OCI-LY7 (cell line): ENCODE measurements at regions not wholly inside any gene's neighbourhood (a gene's known extent, or its start where the extent isn't known, plus 50 kb on each side); places are given as distances from the start of the nearest gene placed in this dataset.

Experiments
- BruUV-seq: library from RNA; stranded (reverse); fragments of 400-500 nt; replicated peaks from 2 replicates; lab custom pipeline; 2021; lab: Mats Ljungman, UMichigan
- CTCF ChIA-PET: fragments of 300-600 bp; sonication (Branson Sonifier 250); formaldehyde crosslinking; loops from one replicate; lab custom pipeline; 2022; ENCODE audit warnings: antibody characterized with exemption; ENCODE audit not compliant: unreplicated experiment; lab: Charles Lee
- POLR2A ChIA-PET: fragments of 300-600 bp; sonication (Branson Sonifier 250); formaldehyde crosslinking; loops from one replicate; lab custom pipeline; 2022; ENCODE audit warnings: antibody characterized with exemption; lab: Charles Lee
- DNase-seq: peaks from one replicate; pipeline ENCODE4 v3.0.0-alpha.2; 2015; ENCODE audit warnings: low spot score
- H2AFZ ChIP-seq: fragments of 200-600 bp; sonication (generic), shearing (Covaris generic); 2 replicates; pipeline ENCODE4 v1.6.1; 2014; ENCODE audit warnings: mild to moderate bottlenecking, antibody characterized with exemption, low read length, moderate library complexity
- H3K27ac ChIP-seq: fragments of 200-600 bp; sonication (generic); 2 replicates; pipeline ENCODE4 v1.5.1; 2014; ENCODE audit warnings: mixed run types, low read depth, mild to moderate bottlenecking, moderate library complexity, low read length, inconsistent platforms; ENCODE audit not compliant: poor library complexity, severe bottlenecking
- H3K36me3 ChIP-seq: fragments of 200-600 bp; sonication (generic); 2 replicates; pipeline ENCODE4 v1.6.1; 2014; ENCODE audit warnings: mild to moderate bottlenecking, antibody characterized with exemption, low read length, moderate library complexity, mixed read lengths; ENCODE audit not compliant: insufficient read depth
- H3K4me1 ChIP-seq: fragments of 200-600 bp; sonication (generic); 2 replicates; pipeline ENCODE4 v1.5.1; 2014; ENCODE audit warnings: mild to moderate bottlenecking, low read length; ENCODE audit not compliant: insufficient read depth, poor library complexity, severe bottlenecking
- H3K4me2 ChIP-seq: fragments of 200-600 bp; sonication (generic); 2 replicates; pipeline ENCODE4 v1.6.1; 2014; ENCODE audit warnings: mild to moderate bottlenecking, low read length
- H3K4me3 ChIP-seq: fragments of 200-600 bp; sonication (generic); 2 replicates; pipeline ENCODE4 v1.5.1; 2014; ENCODE audit warnings: mild to moderate bottlenecking, low read depth, low read length; ENCODE audit not compliant: poor library complexity, severe bottlenecking
- H3K79me2 ChIP-seq: fragments of 200-600 bp; sonication (generic); 2 replicates; pipeline ENCODE4 v1.6.1; 2016; ENCODE audit warnings: low read depth, mild to moderate bottlenecking, low read length, moderate library complexity, mixed read lengths; ENCODE audit not compliant: insufficient read depth
- H3K9me2 ChIP-seq: fragments of 200-600 bp; sonication (generic); 2 replicates; pipeline ENCODE4 v1.6.1; 2016; ENCODE audit warnings: mild to moderate bottlenecking, low read length, mixed read lengths; ENCODE audit not compliant: insufficient read depth
- H3K9me3 ChIP-seq: fragments of 200-600 bp; sonication (generic); 2 replicates; pipeline ENCODE4 v1.6.1; 2014; ENCODE audit warnings: mild to moderate bottlenecking, mixed run types, low read length, mixed read lengths
- H4K20me1 ChIP-seq: fragments of 200-600 bp; sonication (generic); 2 replicates; pipeline ENCODE4 v1.6.1; 2014; ENCODE audit warnings: mild to moderate bottlenecking, antibody characterized with exemption, low read length, moderate library complexity, mixed read lengths; ENCODE audit not compliant: insufficient read depth
- CTCF ChIP-seq: fragments of 200-600 bp; sonication (generic); conservative IDR thresholded peaks from 2 replicates; pipeline ENCODE4 v1.5.1; 2014; ENCODE audit warnings: mild to moderate bottlenecking, antibody characterized with exemption, low read length, moderate library complexity, mixed read lengths
- EZH2phosphoT487 ChIP-seq: fragments of 200-600 bp; sonication (generic); IDR thresholded peaks from 2 replicates; pipeline ENCODE4 v1.6.1; 2018; ENCODE audit warnings: low read depth, borderline replicate concordance, mild to moderate bottlenecking, mixed run types, antibody characterized with exemption, low read length, moderate library complexity, mixed read lengths
- intact Hi-C: fragments of 100-400 bp; cut with micrococcal nuclease; formaldehyde crosslinking; loops from one replicate; pipeline ENCODE4 v1.10.0; 2022; ENCODE audit not compliant: unreplicated experiment

DNA sequence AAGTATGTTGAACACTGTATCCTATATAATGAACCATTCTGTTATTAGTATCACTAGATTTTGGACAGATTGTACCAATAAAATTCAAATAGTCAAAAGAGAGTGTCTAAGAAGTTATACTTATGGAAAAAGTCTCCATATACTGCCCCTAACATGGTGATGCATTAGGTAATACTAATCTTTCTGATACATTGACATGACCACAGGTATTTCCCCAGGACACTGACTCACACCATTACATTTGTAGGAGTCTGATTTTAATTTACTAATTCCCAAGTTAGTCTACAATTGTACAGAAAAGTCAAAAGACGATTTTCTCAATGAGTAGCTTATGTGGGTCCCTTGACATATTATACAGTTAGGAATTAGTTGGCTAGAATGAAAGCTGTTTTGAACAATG is 593.8 kb downstream of the ISL1 start:
- no peak overlapping the region for H3K27ac ChIP-seq
- H3K79me2 ChIP-seq, result no peaks in the 10 kb centered on the region
- no peaks in the 10 kb centered on the region for H3K9me3 ChIP-seq
- no peaks in the 10 kb centered on the region for H4K20me1 ChIP-seq
- H3K4me1 ChIP-seq, result no peaks in the 10 kb centered on the region
- no peaks in the 10 kb centered on the region for H3K36me3 ChIP-seq
- H3K4me2 ChIP-seq, result no peak overlapping the region
- CTCF ChIA-PET, result no interaction called here
- POLR2A ChIA-PET, result no interaction called here
- H3K4me3 ChIP-seq, result no peak overlapping the region
- DNase-seq, result no peak
- H2AFZ ChIP-seq, result no peak overlapping the region
- TF ChIP-seq EZH2phosphoT487 (no peak), CTCF (no peak)
- intact Hi-C loops, result no loop called here
- no peaks in the 10 kb centered on the region for H3K9me2 ChIP-seq
- BruUV-seq, result no TSS peak

GRCh38 chr5:51983161-51983560 is 599.9 kb downstream of the ISL1 start:
- Histone ChIP-seq H3K36me3 (no peaks in the 10 kb centered on the region), H3K4me1 (no peaks in the 10 kb centered on the region), H3K9me3 (no peaks in the 10 kb centered on the region), H3K9me2 (no peaks in the 10 kb centered on the region), H4K20me1 (no peaks in the 10 kb centered on the region), H3K4me3 (no peak overlapping the region), H3K4me2 (no peak overlapping the region), H3K27ac (no peak overlapping the region), H3K79me2 (no peaks in the 10 kb centered on the region), H2AFZ (no peak overlapping the region)
- TF ChIP-seq CTCF (no peak), EZH2phosphoT487 (no peak)
- DNase-seq, result no peak
- POLR2A ChIA-PET, result no interaction called here
- CTCF ChIA-PET, result no interaction called here
- intact Hi-C loops, result no loop called here
- no TSS peak for BruUV-seq

- Histone ChIP-seq H3K79me2 (no peaks in the 10 kb centered on the region), H3K4me3 (no peak overlapping the region), H4K20me1 (no peaks in the 10 kb centered on the region), H3K4me1 (no peaks in the 10 kb centered on the region), H2AFZ (no peak overlapping the region), H3K9me2 (no peaks in the 10 kb centered on the region), H3K4me2 (no peak overlapping the region), H3K9me3 (no peaks in the 10 kb centered on the region), H3K36me3 (no peaks in the 10 kb centered on the region), H3K27ac (no peak overlapping the region)
- no peak for TF ChIP-seq CTCF
- no peak for TF ChIP-seq EZH2phosphoT487
- CTCF ChIA-PET, result no interaction called here
- no peak for DNase-seq
- POLR2A ChIA-PET, result interaction anchor here (0.6 kb wide), 1 partner anchor 435 kb away, joined by 3 read pairs; no protein-coding TSS in a partner anchor
- no TSS peak for BruUV-seq
- intact Hi-C loops, result no loop called here
Measured at GRCh38 chr5:51986733-51987132, 603.5 kb downstream of the ISL1 start.
